Cardiac fibroblast (primary cell): ENCODE measurements at regions not wholly inside any gene's neighbourhood (a gene's known extent, or its start where the extent isn't known, plus 50 kb on each side); places are given as distances from the start of the nearest gene placed in this dataset.

Experiments used
- DNase-seq, 2 donors: peaks; one replicate each; pipeline versions ENCODE4 v3.0.0 to v3.0.0-alpha.2; 2010; ENCODE audit warnings: low read depth in 2 of 2
- H3K4me3 ChIP-seq, 2 donors: replicated peaks in 1 of 2; 1 replicate in 1 of 2; 2 replicates in 1 of 2; pipeline ENCODE4 v1.5.1; 2011; ENCODE audit warnings: low read depth in 2 of 2, low read length in 2 of 2, mild to moderate bottlenecking in 2 of 2, moderate library complexity in 1 of 2
- CTCF ChIP-seq: IDR thresholded peaks from one replicate; pipeline ENCODE4 v1.5.1; 2011; ENCODE audit warnings: low read depth, mild to moderate bottlenecking, low read length, inconsistent platforms

DNA sequence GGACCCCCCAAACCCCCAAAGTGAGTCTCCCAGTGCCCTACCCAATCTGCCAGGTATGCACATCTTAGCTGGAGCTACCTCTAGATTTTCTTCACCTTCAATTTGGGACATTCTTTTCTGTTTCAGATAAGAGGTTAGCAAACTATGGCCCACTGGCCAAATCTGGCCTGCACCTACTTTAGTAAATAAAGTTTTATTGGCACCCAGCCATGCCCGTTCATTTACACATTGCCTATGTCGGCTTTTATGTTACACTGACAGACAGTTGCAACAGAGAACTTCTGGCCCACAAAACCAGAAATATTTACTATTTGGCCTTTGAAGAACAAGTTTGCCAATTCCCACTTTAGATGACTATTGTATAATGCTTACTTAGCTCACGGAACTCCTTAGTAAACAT, 55.9 kb upstream of the STX16 start:
- H3K4me3 ChIP-seq, result no peak overlapping the region
- no peak for TF ChIP-seq CTCF
- DNase-seq, result no peak

DNA sequence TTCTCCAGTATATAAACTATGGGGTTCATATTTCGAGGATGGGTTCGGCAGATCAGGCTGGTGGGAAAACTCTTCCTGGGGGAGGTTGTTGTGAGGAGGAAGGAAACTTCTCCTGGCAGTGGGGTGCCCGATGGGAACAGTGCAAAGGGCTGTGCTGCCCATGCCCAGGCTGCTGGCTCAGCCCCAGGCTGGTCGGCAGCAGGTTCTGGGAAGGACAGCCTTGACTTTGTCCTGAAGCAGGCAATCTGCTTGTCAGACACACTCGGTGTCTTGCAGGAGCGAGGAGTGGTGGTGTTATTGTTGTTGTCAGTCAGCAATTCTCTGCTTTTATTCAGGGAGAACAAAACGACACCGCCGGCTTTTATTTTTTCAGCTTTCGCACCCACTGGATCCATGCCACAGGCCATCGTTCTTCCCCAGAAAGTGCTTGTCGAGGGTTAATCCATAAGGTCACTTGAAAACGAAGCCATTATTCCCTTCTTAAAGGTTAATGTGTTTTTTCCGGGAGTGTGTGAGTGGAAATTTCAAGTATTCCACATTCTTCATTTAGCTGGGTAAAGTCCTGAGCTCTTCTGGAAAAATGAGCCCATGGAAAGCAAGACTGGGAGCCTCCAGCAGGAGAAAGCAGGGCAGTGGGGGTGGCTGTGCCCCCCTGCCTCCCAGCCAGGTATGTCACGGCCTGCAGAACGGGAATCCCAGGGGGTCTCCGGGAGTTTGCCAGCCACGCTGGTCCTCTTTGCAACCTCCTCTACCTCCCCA, 57.0 kb upstream of the STX16 start:
- no peak for TF ChIP-seq CTCF
- no peak overlapping the region for H3K4me3 ChIP-seq
- DNase-seq, result no peak

DNA sequence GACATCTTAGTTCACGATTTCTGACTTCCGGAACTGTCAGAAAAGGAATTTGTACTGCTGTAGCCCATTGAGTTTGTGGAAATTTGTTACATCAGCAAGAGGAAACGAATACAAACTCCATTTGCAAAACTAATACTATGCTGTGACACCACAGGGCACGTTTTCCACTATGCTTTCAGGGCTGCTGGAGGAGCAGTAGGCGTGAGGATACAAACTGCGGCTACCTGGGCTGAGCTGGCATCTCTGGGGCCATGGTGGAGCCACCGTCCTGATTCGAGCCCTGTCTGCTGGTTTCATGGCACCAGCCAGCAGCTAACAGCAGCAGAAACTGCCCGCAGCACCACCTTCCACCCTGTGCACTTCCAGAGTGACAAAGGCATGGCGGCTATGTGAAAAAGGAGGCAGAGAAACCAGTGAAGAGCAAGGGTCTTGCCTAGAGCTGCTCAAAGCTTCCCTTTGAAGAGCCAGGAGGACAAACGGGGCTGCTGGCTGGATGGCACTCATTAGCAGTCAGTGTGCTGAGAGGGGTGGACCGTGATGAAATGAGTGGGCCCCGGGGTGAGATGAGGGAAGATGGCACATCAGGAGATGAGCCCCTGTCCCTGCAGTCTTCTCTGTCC, 58.9 kb upstream of the STX16 start:
- no peak for TF ChIP-seq CTCF
- H3K4me3 ChIP-seq, result no peak overlapping the region
- no peak for DNase-seq

DNA sequence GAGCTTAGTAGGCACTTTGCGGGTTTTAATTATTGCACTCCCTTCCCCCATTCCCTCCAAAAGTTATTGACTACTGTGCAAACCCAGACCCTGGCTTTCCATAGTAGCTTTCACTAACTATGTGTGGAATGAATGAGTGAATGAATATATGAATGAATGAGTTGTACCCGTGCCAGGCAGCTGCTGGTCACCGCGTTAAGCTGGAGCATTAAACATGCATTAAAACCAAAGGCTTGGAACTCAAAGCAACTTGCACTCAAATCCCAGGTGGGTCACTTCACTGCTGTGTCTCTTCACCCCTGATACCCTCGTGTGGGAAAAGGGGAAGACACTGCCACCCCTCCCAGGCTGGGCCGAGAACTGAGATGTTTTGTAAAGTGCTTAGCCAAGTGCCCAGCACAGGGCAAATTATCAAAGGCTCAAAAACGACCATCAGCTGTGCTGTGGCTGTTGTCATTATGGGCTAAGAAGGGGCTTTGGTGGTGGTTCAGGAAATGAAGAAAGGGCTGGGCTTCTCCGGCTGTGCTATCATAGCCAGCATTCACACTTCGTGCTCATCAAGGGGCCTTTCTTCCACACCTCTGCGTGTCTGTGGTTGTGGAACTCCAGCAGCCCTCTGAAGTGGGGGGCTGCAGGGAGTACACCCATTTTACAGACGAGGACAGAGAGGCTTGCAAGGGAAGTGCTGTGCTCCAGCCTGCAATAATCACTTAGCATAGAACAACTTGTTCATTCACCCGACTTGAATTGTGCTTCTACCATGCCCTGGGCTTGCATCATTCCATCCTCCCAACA, 60.2 kb upstream of the STX16 start:
- H3K4me3 ChIP-seq, result no peak overlapping the region
- no peak for TF ChIP-seq CTCF
- no peak for DNase-seq

DNA sequence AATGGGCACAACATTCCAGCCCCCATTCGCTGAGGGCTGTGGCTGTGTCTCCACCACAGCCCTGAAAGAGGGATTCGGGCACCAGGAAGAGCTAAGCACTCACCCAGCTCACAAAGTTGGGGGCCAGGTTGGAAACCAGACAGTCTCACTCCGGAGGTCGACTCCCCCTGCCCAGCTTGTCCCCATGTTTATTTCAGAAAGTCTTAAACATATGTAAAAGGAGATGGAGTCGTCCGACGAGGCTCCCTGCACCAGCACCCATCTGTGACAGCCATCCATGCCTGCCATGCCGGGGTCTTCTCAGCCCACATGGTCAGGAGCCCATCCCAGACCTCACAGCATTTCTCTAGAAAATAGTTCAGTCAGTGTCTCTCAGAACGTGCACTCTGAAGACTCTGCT, 63.6 kb upstream of the STX16 start:
- TF ChIP-seq CTCF, result no peak
- H3K4me3 ChIP-seq, result no peak overlapping the region
- no peak for DNase-seq

- DNase-seq, result no peak
- TF ChIP-seq CTCF, result no peak
- H3K4me3 ChIP-seq, result no peak overlapping the region
Observed at GRCh38 chr20:58586565-58587093, 64.5 kb upstream of the STX16 start.
